ENCODE measurements at regions not wholly inside any gene's neighbourhood (a gene's known extent, or its start where the extent isn't known, plus 50 kb on each side); places are given as distances from the start of the nearest gene placed in this dataset.

- Histone ChIP-seq H3K27ac (replicated peaks in 1 of 4) (peak overlapping the region in 3 of 4 donors; percentile 3 to 37 (median 22)), H3K36me3 (no peaks in the 10 kb centered on the region), H3K4me1 (peaks cover 14 to 28% (median 20%) of the 10 kb centered on the region in 4 donors), H3K27me3 (no peaks in the 10 kb centered on the region), H3K9me3 (peaks cover 0 to 17% (median under 1%) of the 10 kb centered on the region in 4 donors), H3K4me3 (no peak overlapping the region)
- TF ChIP-seq EP300 (IDR thresholded peaks at IDR 0.05) (no peak), CTCF (IDR thresholded peaks at IDR 0.05) (no peak), POLR2A (IDR thresholded peaks at IDR 0.05; ENCODE audit: low read depth) (no peak), POLR2AphosphoS5 (IDR thresholded peaks at IDR 0.05) (no peak)
- DNase-seq (ENCODE audit: extremely low spot score) = peak; percentile 80
- intact Hi-C loops (cut with DNase I) = no loop called here
- 82% methylated on average over 18 of the region's 18 CpGs for WGBS
Measured at GRCh38 chr13:32837973-32838927, 178.0 kb upstream of the KL start.

- intact Hi-C loops (cut with DNase I) = no loop called here
- peaks cover 0 to 11% (median 0%) of the 10 kb centered on the region in 4 donors for H3K9me3 ChIP-seq
- peak in 1 of 2 donors; percentile 24 for TF ChIP-seq POLR2AphosphoS5 (IDR thresholded peaks at IDR 0.05)
- no peak for TF ChIP-seq POLR2A (IDR thresholded peaks at IDR 0.05; ENCODE audit: low read depth)
- peak overlapping the region in 3 of 4 donors; percentile 3 to 37 (median 22) for H3K27ac ChIP-seq (replicated peaks in 1 of 4)
- DNase-seq (ENCODE audit: extremely low spot score) = peak; percentile 12
- peaks cover 14 to 28% (median 20%) of the 10 kb centered on the region in 4 donors for H3K4me1 ChIP-seq
- H3K36me3 ChIP-seq = no peaks in the 10 kb centered on the region
- H3K4me3 ChIP-seq = no peak overlapping the region
- 34% methylated on average over 2 of the region's 3 CpGs for WGBS
- no peaks in the 10 kb centered on the region for H3K27me3 ChIP-seq
Measured at GRCh38 chr13:32838945-32839344, 177.3 kb upstream of the KL start.

- H3K27me3 ChIP-seq = no peaks in the 10 kb centered on the region
- H3K4me3 ChIP-seq = no peak overlapping the region
- WGBS = 79% methylated on average over 4 of the region's 5 CpGs
- no peak for DNase-seq (ENCODE audit: extremely low spot score)
- TF ChIP-seq POLR2AphosphoS5 (IDR thresholded peaks at IDR 0.05) (no peak), CTCF (IDR thresholded peaks at IDR 0.05) (no peak), EP300 (IDR thresholded peaks at IDR 0.05) (no peak), POLR2A (IDR thresholded peaks at IDR 0.05; ENCODE audit: low read depth) (no peak)
- H3K27ac ChIP-seq (replicated peaks in 1 of 4) = no peak overlapping the region
- peaks cover 14 to 28% (median 20%) of the 10 kb centered on the region in 4 donors for H3K4me1 ChIP-seq
- H3K9me3 ChIP-seq = peaks cover 0 to 2% (median 0%) of the 10 kb centered on the region in 4 donors
- intact Hi-C loops (cut with DNase I) = no loop called here
- no peaks in the 10 kb centered on the region for H3K36me3 ChIP-seq
Measured at GRCh38 chr13:32840113-32840512, 176.1 kb upstream of the KL start.

- Histone ChIP-seq H3K27me3 (no peaks in the 10 kb centered on the region), H3K9me3 (no peaks in the 10 kb centered on the region), H3K36me3 (no peaks in the 10 kb centered on the region), H3K4me1 (peaks cover 14 to 28% (median 20%) of the 10 kb centered on the region in 4 donors), H3K27ac (replicated peaks in 1 of 4) (no peak overlapping the region), H3K4me3 (no peak overlapping the region)
- peak; percentile 77 for DNase-seq (ENCODE audit: extremely low spot score)
- intact Hi-C loops (cut with DNase I) = no loop called here
- TF ChIP-seq CTCF (IDR thresholded peaks at IDR 0.05) = no peak
- no peak for TF ChIP-seq POLR2AphosphoS5 (IDR thresholded peaks at IDR 0.05)
- no peak for TF ChIP-seq POLR2A (IDR thresholded peaks at IDR 0.05; ENCODE audit: low read depth)
- no peak for TF ChIP-seq EP300 (IDR thresholded peaks at IDR 0.05)
- WGBS = 59% methylated on average over 10 of the region's 10 CpGs
Measured at GRCh38 chr13:32840989-32841713, 175.1 kb upstream of the KL start.

Measured in esophagus muscularis mucosa (tissue), 4 donors.